Breast epithelium (tissue), 3 donors: ENCODE measurements at regions not wholly inside any gene's neighbourhood (a gene's known extent, or its start where the extent isn't known, plus 50 kb on each side); places are given as distances from the start of the nearest gene placed in this dataset.

Experiments
- CTCF ChIP-seq, 3 donors: fragments of 450-650 bp; IDR thresholded peaks; one replicate each; pipeline ENCODE4 v1.5.1; 2016 to 2017; ENCODE audit warnings: antibody characterized with exemption in 3 of 3, mild to moderate bottlenecking in 3 of 3, moderate library complexity in 3 of 3
- POLR2AphosphoS5 ChIP-seq, 3 donors: sonication (generic); formaldehyde crosslinking; IDR thresholded peaks; one replicate each; pipeline ENCODE4 v1.6.1; 2017; ENCODE audit warnings: antibody characterized with exemption in 3 of 3

GRCh38 chr21:16311229-16311628 lies 581.4 kb downstream of the USP25 start:
- no peak for TF ChIP-seq CTCF (IDR thresholded peaks at IDR 0.05)
- TF ChIP-seq POLR2AphosphoS5 (IDR thresholded peaks at IDR 0.05): no peak
